ENCODE measurements at regions not wholly inside any gene's neighbourhood (a gene's known extent, or its start where the extent isn't known, plus 50 kb on each side); places are given as distances from the start of the nearest gene placed in this dataset.

- H3K4me3 ChIP-seq (ENCODE audit: low read depth, low read length): no peak overlapping the region
These were observed 256.4 kb upstream of the TPM1 start for GRCh38 chr15:62785881-62786828.

GRCh38 chr15:62787401-62787800, 255.1 kb upstream of the TPM1 start:
- no peak overlapping the region for H3K4me3 ChIP-seq (ENCODE audit: low read depth, low read length)

- H3K4me3 ChIP-seq (ENCODE audit: low read depth, low read length): no peak overlapping the region
These were observed 254.3 kb upstream of the TPM1 start for GRCh38 chr15:62788224-62788623.

GRCh38 chr15:62790546-62790945, 252.0 kb upstream of the TPM1 start:
- no peak overlapping the region for H3K4me3 ChIP-seq (ENCODE audit: low read depth, low read length)

- no peak overlapping the region for H3K4me3 ChIP-seq (ENCODE audit: low read depth, low read length)
These were observed 250.9 kb upstream of the TPM1 start for GRCh38 chr15:62791694-62792093.

GRCh38 chr15:62792986-62793751, 249.4 kb upstream of the TPM1 start:
- H3K4me3 ChIP-seq (ENCODE audit: low read depth, low read length): no peak overlapping the region

- no peak overlapping the region for H3K4me3 ChIP-seq (ENCODE audit: low read depth, low read length)
These were observed 248.8 kb upstream of the TPM1 start for GRCh38 chr15:62793752-62794144.

GRCh38 chr15:62795171-62795570, 247.4 kb upstream of the TPM1 start:
- H3K4me3 ChIP-seq (ENCODE audit: low read depth, low read length): no peak overlapping the region

- no peak overlapping the region for H3K4me3 ChIP-seq (ENCODE audit: low read depth, low read length)
These were observed 246.5 kb upstream of the TPM1 start for GRCh38 chr15:62795700-62796695.

- no peak overlapping the region for H3K4me3 ChIP-seq (ENCODE audit: low read depth, low read length)
These were observed 245.4 kb upstream of the TPM1 start for GRCh38 chr15:62797171-62797570.

- H3K4me3 ChIP-seq (ENCODE audit: low read depth, low read length): no peak overlapping the region
These were observed 244.0 kb upstream of the TPM1 start for GRCh38 chr15:62798536-62798935.

GRCh38 chr15:62799037-62799436, 243.5 kb upstream of the TPM1 start:
- no peak overlapping the region for H3K4me3 ChIP-seq (ENCODE audit: low read depth, low read length)

- H3K4me3 ChIP-seq (ENCODE audit: low read depth, low read length): no peak overlapping the region
These were observed 242.6 kb upstream of the TPM1 start for GRCh38 chr15:62799919-62800318.

GRCh38 chr15:62802612-62803011, 239.9 kb upstream of the TPM1 start:
- no peak overlapping the region for H3K4me3 ChIP-seq (ENCODE audit: low read depth, low read length)

GRCh38 chr15:62803856-62804400, 238.6 kb upstream of the TPM1 start:
- H3K4me3 ChIP-seq (ENCODE audit: low read depth, low read length): no peak overlapping the region

- no peak overlapping the region for H3K4me3 ChIP-seq (ENCODE audit: low read depth, low read length)
These were observed 237.0 kb upstream of the TPM1 start for GRCh38 chr15:62805502-62805901.

GRCh38 chr15:62807539-62808130, 234.9 kb upstream of the TPM1 start:
- no peak overlapping the region for H3K4me3 ChIP-seq (ENCODE audit: low read depth, low read length)

GRCh38 chr15:62809115-62809967, 233.2 kb upstream of the TPM1 start:
- no peak overlapping the region for H3K4me3 ChIP-seq (ENCODE audit: low read depth, low read length)

- no peak overlapping the region for H3K4me3 ChIP-seq (ENCODE audit: low read depth, low read length)
These were observed 232.6 kb upstream of the TPM1 start for GRCh38 chr15:62809968-62810260.

GRCh38 chr15:62812515-62812835, 230.1 kb upstream of the TPM1 start:
- H3K4me3 ChIP-seq (ENCODE audit: low read depth, low read length): no peak overlapping the region
